H1 (cell line): ENCODE measurements at regions not wholly inside any gene's neighbourhood (a gene's known extent, or its start where the extent isn't known, plus 50 kb on each side); places are given as distances from the start of the nearest gene placed in this dataset.

Experiments
- CBX5 ChIP-seq: fragments of 300-800, 300-1000 bp; sonication (generic); IDR thresholded peaks from 2 replicates; pipeline ENCODE4 v1.7.1; 2016; ENCODE audit warnings: antibody characterized with exemption, low read length, low read depth
- JUN ChIP-seq: IDR thresholded peaks from 2 replicates; pipeline ENCODE4 v1.6.1; 2011; ENCODE audit warnings: low read depth, mild to moderate bottlenecking, improper control_type of control experiment, low read length
- RAD21 ChIP-seq, 2 experiments: IDR thresholded peaks in 1 of 2; conservative IDR thresholded peaks in 1 of 2; 2 replicates each; pipeline ENCODE4 v1.6.1; 2011; ENCODE audit warnings: low read depth in 2 of 2, low read length in 2 of 2, improper control_type of control experiment in 1 of 2, inconsistent platforms in 1 of 2, mild to moderate bottlenecking in 1 of 2, moderate library complexity in 1 of 2
- TCF12 ChIP-seq: IDR thresholded peaks from 2 replicates; pipeline ENCODE4 v1.6.1; 2011; ENCODE audit warnings: low read depth, mild to moderate bottlenecking, low read length
- YY1 ChIP-seq: IDR thresholded peaks from 2 replicates; pipeline ENCODE4 v1.6.1; 2011; ENCODE audit warnings: low read depth, mild to moderate bottlenecking, low read length

DNA sequence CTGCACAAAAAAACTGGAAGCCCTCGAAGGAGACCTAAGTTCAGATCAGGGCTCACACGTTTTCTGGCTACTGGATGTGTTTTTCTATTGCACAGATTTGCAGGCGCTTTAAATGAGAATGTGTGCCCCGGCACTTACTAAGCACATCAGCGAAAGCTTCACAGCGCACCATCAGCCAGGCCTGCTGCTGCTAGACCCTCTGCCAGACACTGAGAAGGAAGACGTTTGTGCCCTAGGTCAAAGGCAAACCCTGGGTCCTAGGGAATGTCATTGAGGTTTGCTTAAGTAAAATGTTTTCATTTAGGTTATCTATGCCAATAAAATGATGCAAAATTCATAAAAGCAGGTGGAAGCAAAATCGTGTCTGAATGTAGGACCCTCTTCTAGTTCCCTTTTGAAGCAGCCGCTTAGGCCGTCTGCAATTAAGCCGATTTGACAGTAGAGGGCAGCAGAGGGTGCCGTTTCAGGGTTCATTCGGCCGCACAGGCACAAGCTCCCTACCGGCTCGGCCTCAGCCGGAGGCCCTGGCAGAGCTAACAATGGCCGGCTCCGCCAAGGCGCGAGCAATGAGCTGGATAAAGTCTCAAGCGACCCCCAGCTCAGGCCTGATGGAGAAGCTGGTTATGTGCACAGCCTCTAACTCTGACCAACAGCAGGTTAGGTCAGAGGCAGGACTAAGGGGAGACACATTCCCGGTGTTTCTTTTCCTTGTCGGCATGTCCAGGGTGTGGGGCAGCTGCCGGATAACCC lies 107.2 kb upstream of the FOXA2 start (continued):
- TF ChIP-seq CBX5, result no peak
- no peak for TF ChIP-seq TCF12
- peak; percentile 82 for TF ChIP-seq YY1
- peak; percentile 92 to 96 for TF ChIP-seq RAD21 (IDR thresholded peaks at IDR 0.05 in 1 of 2, conservative IDR thresholded peaks at IDR 0.05 in 1 of 2; ENCODE audit: low read depth in 2 of 2, low read length in 2 of 2)
- no peak for TF ChIP-seq JUN
